CD4-positive, alpha-beta T cell (primary cell): ENCODE measurements at regions not wholly inside any gene's neighbourhood (a gene's known extent, or its start where the extent isn't known, plus 50 kb on each side); places are given as distances from the start of the nearest gene placed in this dataset.

Source experiments
- ATAC-seq: fragments of 200-7000 bp; cut with Tn5 transposase; one replicate; pipeline ENCODE4 v1.10.0; 2022; ENCODE audit warnings: mild to moderate bottlenecking; ENCODE audit not compliant: poor library complexity
- CTCF ChIA-PET: fragments of 350-600 bp; sonication (Branson Sonifier 250); formaldehyde crosslinking; loops from one replicate; lab custom pipeline; 2021; ENCODE audit warnings: antibody characterized with exemption, inconsistent platforms; lab: Charles Lee
- POLR2A ChIA-PET: fragments of 350-600 bp; sonication (Branson Sonifier 250); formaldehyde crosslinking; loops from one replicate; lab custom pipeline; 2021; ENCODE audit warnings: antibody characterized with exemption, inconsistent platforms; lab: Charles Lee
- DNase-seq, 14 experiments: peaks; one replicate each; pipeline ENCODE4 v3.0.0-alpha.2; 2013 to 2020; ENCODE audit warnings: mixed read lengths in 2 of 14
- H3K27ac ChIP-seq, 2 donors: one replicate each; pipeline versions ENCODE4 v1.5.1 to v1.7.0; 2013; ENCODE audit warnings: low read length in 2 of 2, low read depth in 1 of 2, mild to moderate bottlenecking in 1 of 2
- H3K27me3 ChIP-seq, 2 experiments: 1 replicate in 1 of 2; 2 replicates in 1 of 2; pipeline versions ENCODE4 v1.6.1 to v1.7.0; 2013; ENCODE audit warnings: low read length in 2 of 2, control low read depth in 1 of 2, mild to moderate bottlenecking in 1 of 2, moderate library complexity in 1 of 2; ENCODE audit not compliant: insufficient read depth in 2 of 2, control insufficient read depth in 1 of 2
- H3K36me3 ChIP-seq: one replicate; pipeline ENCODE4 v1.6.1; 2013; ENCODE audit warnings: low read length, control low read depth; ENCODE audit not compliant: insufficient read depth
- H3K4me1 ChIP-seq: one replicate; pipeline ENCODE4 v1.6.1; 2013; ENCODE audit warnings: low read length, control low read depth; ENCODE audit not compliant: insufficient read depth
- H3K4me3 ChIP-seq: one replicate; pipeline ENCODE4 v1.5.1; 2013; ENCODE audit warnings: mild to moderate bottlenecking, low read length, moderate library complexity
- H3K9me3 ChIP-seq, 2 experiments: 1 replicate in 1 of 2; 2 replicates in 1 of 2; pipeline versions ENCODE4 v1.6.1 to v1.7.0; 2013; ENCODE audit warnings: low read length in 2 of 2, mild to moderate bottlenecking in 2 of 2, control low read depth in 1 of 2, moderate library complexity in 1 of 2; ENCODE audit not compliant: control insufficient read depth in 1 of 2, insufficient read depth in 1 of 2
- H3K27ac Mint-ChIP-seq: one replicate; pipeline ENCODE4 v1.8.0; 2020; ENCODE audit warnings: mixed read lengths
- H3K27me3 Mint-ChIP-seq: one replicate; pipeline ENCODE4 v1.8.0; 2021; ENCODE audit warnings: mixed read lengths
- H3K36me3 Mint-ChIP-seq: one replicate; pipeline ENCODE4 v1.8.0; 2021; ENCODE audit warnings: low read depth, mixed read lengths
- H3K4me1 Mint-ChIP-seq: one replicate; pipeline ENCODE4 v1.8.0; 2021; ENCODE audit warnings: low read depth, mixed read lengths
- H3K4me3 Mint-ChIP-seq: one replicate; pipeline ENCODE4 v1.8.0; 2020; ENCODE audit warnings: mild to moderate bottlenecking, mixed read lengths
- H3K9me3 Mint-ChIP-seq: one replicate; pipeline ENCODE4 v1.8.0; 2020; ENCODE audit warnings: mixed read lengths
- intact Hi-C, 2 experiments: fragments of 100-400 bp; cut with DNase I in 1 of 2; cut with micrococcal nuclease in 1 of 2; formaldehyde crosslinking; loops; one replicate each; pipeline versions ENCODE4 v1.15.1 to v1.9.0; 2023 to 2025; cut with DNase I, micrococcal nuclease
- TF ChIP-seq, protein P1 (sequence below): fragments of 200-600 bp; IDR thresholded peaks from one replicate; pipeline ENCODE4 v1.8.0; 2022; ENCODE audit warnings: antibody characterized with exemption, mild to moderate bottlenecking

DNA sequence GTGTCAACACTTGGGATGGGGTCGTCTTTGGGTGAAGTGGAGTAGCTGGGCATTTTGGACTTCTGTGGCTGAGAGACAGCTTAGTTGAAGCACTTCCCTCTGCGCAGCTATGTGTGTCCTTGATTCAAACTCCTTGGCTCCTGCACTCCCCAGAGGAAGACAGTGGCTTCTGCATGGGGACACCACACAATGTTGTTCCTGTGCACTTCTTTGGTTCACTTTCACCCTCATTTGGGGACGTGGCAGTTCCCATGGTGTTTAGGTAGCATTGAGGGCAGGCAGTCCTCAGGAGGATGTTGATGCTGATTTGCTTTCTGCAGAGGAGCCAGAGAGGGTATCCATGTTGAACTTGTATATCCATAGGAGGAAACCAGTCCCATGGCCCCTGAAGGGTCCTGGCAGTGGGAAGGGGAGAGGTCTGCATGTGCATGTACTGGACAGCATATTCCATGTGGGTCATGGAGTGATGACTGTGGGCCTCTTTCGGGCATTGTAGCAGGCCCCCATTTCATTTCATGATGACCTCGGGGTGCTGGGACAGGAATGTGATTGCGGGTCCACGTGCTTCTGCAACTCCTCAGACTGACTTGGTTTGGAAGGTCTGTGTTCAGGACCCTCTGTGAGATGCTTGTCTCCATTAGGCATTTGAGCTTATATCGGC, 135.4 kb downstream of the SNRPN start:
- Mint-ChIP-seq H3K9me3 (peaks cover 24% of the 10 kb centered on the region), H3K36me3 (peaks cover 100% of the 10 kb centered on the region), H3K4me1 (no peaks in the 10 kb centered on the region), H3K27ac (no peak overlapping the region), H3K4me3 (no peak overlapping the region), H3K27me3 (no peaks in the 10 kb centered on the region)
- Histone ChIP-seq H3K36me3 (peaks cover 70% of the 10 kb centered on the region), H3K27ac (no peak overlapping the region), H3K27me3 (no peaks in the 10 kb centered on the region), H3K9me3 (peaks cover 66 to 95% of the 10 kb centered on the region in 2 experiments), H3K4me1 (no peaks in the 10 kb centered on the region), H3K4me3 (no peak overlapping the region)
- TF ChIP-seq, protein P1, sequence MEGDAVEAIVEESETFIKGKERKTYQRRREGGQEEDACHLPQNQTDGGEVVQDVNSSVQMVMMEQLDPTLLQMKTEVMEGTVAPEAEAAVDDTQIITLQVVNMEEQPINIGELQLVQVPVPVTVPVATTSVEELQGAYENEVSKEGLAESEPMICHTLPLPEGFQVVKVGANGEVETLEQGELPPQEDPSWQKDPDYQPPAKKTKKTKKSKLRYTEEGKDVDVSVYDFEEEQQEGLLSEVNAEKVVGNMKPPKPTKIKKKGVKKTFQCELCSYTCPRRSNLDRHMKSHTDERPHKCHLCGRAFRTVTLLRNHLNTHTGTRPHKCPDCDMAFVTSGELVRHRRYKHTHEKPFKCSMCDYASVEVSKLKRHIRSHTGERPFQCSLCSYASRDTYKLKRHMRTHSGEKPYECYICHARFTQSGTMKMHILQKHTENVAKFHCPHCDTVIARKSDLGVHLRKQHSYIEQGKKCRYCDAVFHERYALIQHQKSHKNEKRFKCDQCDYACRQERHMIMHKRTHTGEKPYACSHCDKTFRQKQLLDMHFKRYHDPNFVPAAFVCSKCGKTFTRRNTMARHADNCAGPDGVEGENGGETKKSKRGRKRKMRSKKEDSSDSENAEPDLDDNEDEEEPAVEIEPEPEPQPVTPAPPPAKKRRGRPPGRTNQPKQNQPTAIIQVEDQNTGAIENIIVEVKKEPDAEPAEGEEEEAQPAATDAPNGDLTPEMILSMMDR, result no peak
- CTCF ChIA-PET, result no interaction called here
- DNase-seq (no peak), ATAC-seq (no peak)
- POLR2A ChIA-PET, result no interaction called here
- intact Hi-C loops, result no loop called here

DNA sequence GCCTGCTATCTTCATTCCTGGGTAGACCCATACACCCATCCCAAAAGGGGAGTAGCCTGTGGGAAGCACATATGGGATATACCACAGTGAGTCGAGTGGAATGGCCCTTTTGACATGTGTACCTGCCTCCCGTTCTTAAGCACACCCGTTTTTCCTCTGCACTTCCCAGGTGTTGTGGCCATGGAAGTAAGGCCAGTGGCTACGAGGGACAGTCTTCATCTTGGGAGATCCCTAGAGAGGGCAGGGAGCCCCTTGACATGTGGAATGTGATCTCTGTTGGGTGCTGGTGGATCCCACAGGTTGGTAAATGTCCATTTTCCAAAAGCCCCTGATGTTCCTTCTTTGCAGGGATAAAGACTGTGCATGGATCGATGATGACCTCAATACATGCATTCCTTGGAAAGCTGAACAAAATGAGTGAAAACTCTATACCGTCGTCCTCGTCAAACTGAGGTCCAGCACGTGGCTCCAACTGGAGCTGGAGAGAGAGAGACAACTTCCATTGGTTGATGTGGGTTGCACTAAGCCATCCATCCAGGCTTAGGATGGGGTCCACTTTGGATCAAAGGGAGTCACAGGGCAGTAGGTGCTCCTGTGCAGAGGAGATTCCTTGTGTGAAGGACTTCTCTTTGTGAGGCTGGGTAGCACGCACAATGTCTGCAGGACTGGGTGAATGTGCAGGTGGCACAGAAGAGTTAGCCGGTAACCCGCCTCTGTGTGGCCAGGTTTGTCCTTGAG, 136.8 kb downstream of the SNRPN start:
- intact Hi-C loops, result no loop called here
- Histone ChIP-seq H3K9me3 (peaks cover 60 to 94% of the 10 kb centered on the region in 2 experiments), H3K36me3 (peaks cover 70% of the 10 kb centered on the region), H3K4me1 (no peaks in the 10 kb centered on the region), H3K27ac (no peak overlapping the region), H3K4me3 (no peak overlapping the region), H3K27me3 (no peaks in the 10 kb centered on the region)
- POLR2A ChIA-PET, result no interaction called here
- H3K9me3 Mint-ChIP-seq, result peaks cover 21% of the 10 kb centered on the region
- H3K36me3 Mint-ChIP-seq, result peaks cover 100% of the 10 kb centered on the region
- H3K4me3 Mint-ChIP-seq, result no peak overlapping the region
- CTCF ChIA-PET, result no interaction called here
- no peaks in the 10 kb centered on the region for H3K27me3 Mint-ChIP-seq
- ATAC-seq, result no peak
- H3K4me1 Mint-ChIP-seq, result no peaks in the 10 kb centered on the region
- no peak overlapping the region for H3K27ac Mint-ChIP-seq
- no peak for DNase-seq
- TF ChIP-seq, protein P1, result no peak

DNA sequence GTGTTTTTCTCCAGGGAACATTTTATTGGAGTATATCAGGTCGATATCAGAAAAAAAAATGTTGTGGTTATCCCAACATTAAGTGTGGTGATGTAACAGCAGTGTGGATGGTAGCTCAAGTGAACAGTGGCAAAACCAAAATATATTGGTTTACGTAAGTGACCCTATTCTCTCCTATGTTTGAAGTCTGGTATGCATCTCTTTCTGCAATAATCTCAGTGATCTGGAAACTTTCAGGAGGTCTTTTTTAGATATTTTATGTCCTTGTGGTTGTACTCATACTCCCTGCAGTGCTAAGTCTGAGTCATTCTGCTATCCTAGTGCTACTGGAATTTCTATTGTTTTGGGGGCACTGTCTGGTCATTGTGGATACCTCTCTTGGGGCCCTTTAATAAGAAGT, 137.9 kb downstream of the SNRPN start:
- Mint-ChIP-seq H3K36me3 (peaks cover 100% of the 10 kb centered on the region), H3K4me3 (no peak overlapping the region), H3K27me3 (no peaks in the 10 kb centered on the region), H3K27ac (no peak overlapping the region), H3K9me3 (peaks cover 23% of the 10 kb centered on the region), H3K4me1 (no peaks in the 10 kb centered on the region)
- peaks cover 72% of the 10 kb centered on the region for H3K36me3 ChIP-seq
- H3K4me1 ChIP-seq, result no peaks in the 10 kb centered on the region
- no peak for ATAC-seq
- ChIA-PET CTCF (no interaction called here), POLR2A (no interaction called here)
- no peak for DNase-seq
- H3K27me3 ChIP-seq, result no peaks in the 10 kb centered on the region
- TF ChIP-seq, protein P1, result no peak
- H3K27ac ChIP-seq, result no peak overlapping the region
- H3K4me3 ChIP-seq, result no peak overlapping the region
- H3K9me3 ChIP-seq, result peaks cover 52 to 94% of the 10 kb centered on the region in 2 experiments
- intact Hi-C loops, result no loop called here
